SK-N-SH (cell line): ENCODE measurements at regions not wholly inside any gene's neighbourhood (a gene's known extent, or its start where the extent isn't known, plus 50 kb on each side); places are given as distances from the start of the nearest gene placed in this dataset.

ENCODE experiments used
- EP300 ChIP-seq, 2 experiments: IDR thresholded peaks; 2 replicates each; pipeline versions ENCODE4 v1.4.0 to v1.6.1; 2012; ENCODE audit warnings: borderline replicate concordance in 1 of 2, low read depth in 1 of 2, low read length in 1 of 2
- GABPA ChIP-seq: IDR thresholded peaks from 2 replicates; pipeline ENCODE4 v1.4.0; 2012; ENCODE audit warnings: low read depth, mild to moderate bottlenecking

DNA sequence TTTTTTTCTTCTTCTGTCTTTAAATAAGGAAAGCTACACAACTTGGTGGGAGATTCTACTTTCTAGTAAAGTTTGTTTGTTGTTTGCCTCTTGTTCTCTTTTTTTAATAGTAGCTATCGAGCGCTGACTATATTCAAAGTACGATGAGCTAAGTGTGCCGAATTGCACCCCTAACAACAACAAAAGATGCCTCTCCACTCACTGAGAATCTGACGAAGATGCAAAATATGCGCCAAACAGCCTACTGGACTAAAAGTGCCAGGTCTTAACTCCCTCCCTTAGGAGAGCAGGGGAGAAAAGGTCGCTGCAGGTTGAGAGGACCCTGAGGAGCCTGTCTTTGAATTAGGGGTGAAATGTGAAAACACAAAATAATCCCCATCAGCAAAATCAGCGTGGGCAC lies 713.8 kb upstream of the WWC1 start:
- TF ChIP-seq GABPA: no peak
- no peak for TF ChIP-seq EP300 (IDR thresholded peaks at IDR 0.05; ENCODE audit: borderline replicate concordance in 1 of 2, low read depth in 1 of 2, low read length in 1 of 2)
